AG04450 (cell line): ENCODE measurements at regions not wholly inside any gene's neighbourhood (a gene's known extent, or its start where the extent isn't known, plus 50 kb on each side); places are given as distances from the start of the nearest gene placed in this dataset.

Experiments
- CTCF ChIA-PET: fragments of 300-600, 350-600 bp; formaldehyde crosslinking; extraction: SDS; loops from one replicate; lab custom pipeline; 2022; ENCODE audit warnings: antibody characterized with exemption, inconsistent platforms; lab: Charles Lee
- POLR2A ChIA-PET: fragments of 350-600 bp; formaldehyde crosslinking; extraction: SDS; loops from one replicate; lab custom pipeline; 2021; ENCODE audit warnings: antibody characterized with exemption, inconsistent platforms; lab: Yijun Ruan, JAX
- DNase-seq: peaks from one replicate; pipeline ENCODE4 v3.0.0-alpha.2; 2011; ENCODE audit warnings: low read depth, low spot score
- H3K27ac ChIP-seq: one replicate; pipeline ENCODE4 v1.5.1; 2012; ENCODE audit warnings: low read depth, low read length, control low read depth
- H3K27me3 ChIP-seq: one replicate; pipeline ENCODE4 v1.6.0; 2012; ENCODE audit warnings: low read length; ENCODE audit not compliant: control insufficient read depth, insufficient read depth
- H3K4me3 ChIP-seq: 2 replicates; pipeline ENCODE4 v1.5.1; 2011; ENCODE audit warnings: mild to moderate bottlenecking, low read depth, low read length, control low read depth
- H3K9me3 ChIP-seq: 2 replicates; pipeline ENCODE4 v1.5.1; 2012; ENCODE audit warnings: low read length; ENCODE audit not compliant: control insufficient read depth, insufficient read depth
- CTCF ChIP-seq: IDR thresholded peaks from 2 replicates; pipeline ENCODE4 v1.5.1; 2011; ENCODE audit warnings: low read depth, low read length, control low read depth, inconsistent platforms

GRCh38 chr11:97355230-97355629 lies 965.4 kb downstream of the JRKL start:
- H3K4me3 ChIP-seq, result no peak overlapping the region
- H3K27ac ChIP-seq, result no peak overlapping the region
- CTCF ChIA-PET, result no interaction called here
- no peaks in the 10 kb centered on the region; the same call in 1 of the 2 replicates for H3K9me3 ChIP-seq
- POLR2A ChIA-PET, result no interaction called here
- H3K27me3 ChIP-seq, result no peaks in the 10 kb centered on the region
- no peak for TF ChIP-seq CTCF
- DNase-seq, result no peak

GRCh38 chr11:97356144-97356543 lies 966.3 kb downstream of the JRKL start:
- TF ChIP-seq CTCF, result no peak
- no peaks in the 10 kb centered on the region; the same call in 1 of the 2 replicates for H3K9me3 ChIP-seq
- H3K4me3 ChIP-seq, result no peak overlapping the region
- DNase-seq, result no peak
- no peak overlapping the region for H3K27ac ChIP-seq
- ChIA-PET CTCF (no interaction called here), POLR2A (no interaction called here)
- no peaks in the 10 kb centered on the region for H3K27me3 ChIP-seq

- ChIA-PET CTCF (no interaction called here), POLR2A (no interaction called here)
- Histone ChIP-seq H3K9me3 (no peaks in the 10 kb centered on the region; the same call in 1 of the 2 replicates), H3K27ac (no peak overlapping the region), H3K4me3 (no peak overlapping the region), H3K27me3 (no peaks in the 10 kb centered on the region)
- no peak for DNase-seq
- TF ChIP-seq CTCF, result no peak
Observed at GRCh38 chr11:97359016-97359415, 969.2 kb downstream of the JRKL start.

- Histone ChIP-seq H3K4me3 (no peak overlapping the region), H3K27me3 (no peaks in the 10 kb centered on the region), H3K27ac (no peak overlapping the region), H3K9me3 (peaks cover 9% of the 10 kb centered on the region; the same call in 1 of the 2 replicates)
- ChIA-PET CTCF (no interaction called here), POLR2A (no interaction called here)
- TF ChIP-seq CTCF, result no peak
- no peak for DNase-seq
Observed at GRCh38 chr11:97361812-97362378, 972.1 kb downstream of the JRKL start.

- ChIA-PET POLR2A (no interaction called here), CTCF (no interaction called here)
- Histone ChIP-seq H3K27ac (no peak overlapping the region), H3K27me3 (no peaks in the 10 kb centered on the region), H3K4me3 (no peak overlapping the region), H3K9me3 (peaks cover 20% of the 10 kb centered on the region)
- TF ChIP-seq CTCF, result no peak
- no peak for DNase-seq
Observed at GRCh38 chr11:97363331-97363730, 973.5 kb downstream of the JRKL start.
